Stimulated activated CD4-positive, alpha-beta T cell treated with anti-CD3 and anti-CD28 coated beads, Interleukin-1b, Interleukin-23, amount 100 ng/mL, for 24 hours (primary cell): ENCODE measurements at regions not wholly inside any gene's neighbourhood (a gene's known extent, or its start where the extent isn't known, plus 50 kb on each side); places are given as distances from the start of the nearest gene placed in this dataset.
"Not testable (repeated sequence)": the region's sequence is repeated elsewhere in the genome, so short reads cannot be mapped to it uniquely, and the experiment has no call there.

ENCODE experiments used
- DNase-seq, 4 experiments: peaks; one replicate each; pipeline ENCODE4 v3.0.0-alpha.2; 2020; ENCODE audit warnings: low read depth in 4 of 4, low spot score in 1 of 4

DNA sequence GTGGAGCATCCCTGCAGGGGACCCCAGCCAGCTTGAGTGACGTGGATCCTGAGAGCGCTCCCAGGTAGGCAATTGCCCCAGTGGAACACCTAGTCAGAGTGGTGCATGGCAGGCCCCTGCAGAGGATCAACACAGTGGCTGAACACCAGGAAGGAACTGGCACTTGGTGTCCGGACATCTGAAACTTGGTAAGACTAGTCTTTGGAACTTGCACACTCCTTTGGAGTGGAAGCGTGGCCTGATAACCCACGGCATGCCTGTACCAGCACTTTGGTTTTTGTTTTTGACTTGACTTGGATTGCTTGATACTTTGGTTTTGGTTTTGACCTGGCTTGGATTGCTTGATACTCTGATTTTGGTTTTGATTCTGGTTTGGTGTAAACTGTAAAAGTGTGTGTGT, 69.9 kb upstream of the RAP1B start:
- not testable (repeated sequence) for DNase-seq

DNA sequence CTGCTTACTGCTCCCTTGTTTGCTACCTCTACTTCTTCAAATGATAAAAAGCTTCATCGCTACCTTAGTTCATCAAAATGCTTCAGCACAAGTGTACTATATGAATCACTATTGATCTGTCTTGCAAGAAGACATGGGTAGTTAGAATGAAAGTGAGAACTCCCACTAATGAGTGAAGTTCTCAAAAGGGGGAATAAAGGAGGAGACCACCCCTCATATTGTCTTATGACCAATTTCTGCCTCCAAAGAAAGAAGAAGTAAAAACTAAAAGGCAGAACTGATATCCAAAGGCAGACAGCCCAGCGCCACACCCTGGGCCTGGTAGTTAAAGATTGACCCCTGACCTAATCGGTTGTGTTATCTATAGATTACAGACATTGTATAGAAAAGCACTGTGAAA, 63.4 kb upstream of the RAP1B start:
- DNase-seq: not testable (repeated sequence)

DNA sequence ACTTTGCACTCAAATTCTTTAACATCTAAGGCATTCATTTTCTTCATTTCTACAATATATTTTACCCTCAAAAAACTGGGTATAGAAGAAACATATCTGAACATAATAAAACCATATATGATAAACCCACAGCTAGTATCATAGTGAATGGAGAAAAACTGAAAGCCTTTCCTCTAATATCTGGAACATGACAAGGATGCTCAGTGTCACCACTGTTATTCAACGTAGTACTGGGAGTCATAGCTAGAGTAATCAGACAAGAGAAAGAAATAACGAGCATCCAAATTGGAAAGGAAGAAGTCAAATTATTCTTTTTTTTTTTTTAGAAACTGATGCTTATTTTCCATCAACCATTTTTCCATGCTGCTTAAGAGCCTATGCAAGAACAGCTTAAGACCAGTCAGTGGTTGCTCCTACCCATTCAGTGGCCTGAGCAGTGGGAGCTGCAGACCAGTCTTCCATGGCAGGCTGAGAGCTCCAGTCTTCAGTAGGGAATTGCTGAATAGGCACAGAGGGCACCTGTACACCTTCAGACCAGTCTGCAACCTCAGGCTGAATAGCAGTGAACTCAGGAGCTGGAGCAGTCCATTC, 58.0 kb upstream of the RAP1B start:
- DNase-seq: not testable (repeated sequence)

DNA sequence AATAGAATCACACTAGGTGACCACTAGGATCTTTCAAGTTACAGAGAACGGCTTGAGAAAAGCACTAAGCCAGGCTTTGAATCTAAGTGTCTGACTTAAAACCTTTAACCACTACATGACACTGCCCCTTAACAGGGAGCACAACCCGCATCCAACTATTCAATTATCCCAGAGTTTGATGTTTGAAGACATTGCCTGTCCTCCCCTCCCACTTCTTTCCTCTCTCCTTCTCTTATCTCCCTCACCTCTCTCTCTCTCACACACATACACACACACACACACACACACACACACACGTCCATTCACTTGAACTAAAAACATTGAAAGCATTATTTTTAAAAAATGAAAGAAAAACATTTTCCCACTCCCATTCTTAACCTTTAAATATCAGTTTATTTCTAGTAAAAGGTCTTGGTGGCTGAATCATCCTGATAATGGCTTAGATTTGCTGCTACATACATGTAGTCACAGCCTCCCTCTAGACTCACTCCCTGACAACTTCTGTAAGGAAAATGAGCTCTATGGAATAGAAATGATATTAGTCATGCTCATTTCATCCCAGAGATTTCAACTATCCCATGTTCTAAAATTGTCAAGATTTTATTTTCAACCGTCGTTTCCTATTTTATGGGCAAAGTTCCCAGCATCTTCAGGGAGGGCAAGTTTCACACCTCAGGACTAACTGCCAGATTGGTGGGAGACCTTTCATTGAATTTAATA, 53.5 kb upstream of the RAP1B start:
- no peak for DNase-seq

GRCh38 chr12:68559246-68559645, 51.5 kb upstream of the RAP1B start:
- no peak for DNase-seq

- no peak for DNase-seq
Measured at GRCh38 chr12:68559984-68560850, 50.5 kb upstream of the RAP1B start.

GRCh38 chr12:68560851-68561422, 49.8 kb upstream of the RAP1B start:
- no peak for DNase-seq
